ENCODE measurements at regions not wholly inside any gene's neighbourhood (a gene's known extent, or its start where the extent isn't known, plus 50 kb on each side); places are given as distances from the start of the nearest gene placed in this dataset.

DNA sequence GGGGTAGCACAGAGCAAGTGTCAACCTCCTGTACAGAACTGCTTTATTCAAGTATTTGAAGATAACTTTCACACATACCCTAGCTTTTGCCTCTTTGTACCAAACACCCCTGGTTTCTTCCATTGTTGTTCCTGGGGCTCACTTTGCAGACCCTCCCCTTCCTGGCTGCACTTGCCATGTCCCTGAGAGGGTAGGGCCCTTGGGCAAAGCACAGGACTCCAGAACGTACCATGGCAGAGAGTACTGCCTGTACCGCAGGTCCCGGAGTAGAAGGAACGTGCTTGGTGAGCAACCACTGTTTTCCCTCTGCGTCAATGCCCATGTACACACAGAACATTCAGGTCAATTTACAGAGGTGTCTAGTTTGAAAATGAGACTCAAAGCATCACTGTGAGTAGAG is 290.4 kb downstream of the EN1 start:
- ATAC-seq (ENCODE audit: low read depth in 2 of 2): no peak
- no peaks in the 10 kb centered on the region for H3K9me3 ChIP-seq (ENCODE audit: control insufficient read depth in 2 of 2, low read length in 2 of 2)
- peaks cover 0 to 4% (median 0%) of the 10 kb centered on the region in 7 donors for H3K9me3 Mint-ChIP-seq

DNA sequence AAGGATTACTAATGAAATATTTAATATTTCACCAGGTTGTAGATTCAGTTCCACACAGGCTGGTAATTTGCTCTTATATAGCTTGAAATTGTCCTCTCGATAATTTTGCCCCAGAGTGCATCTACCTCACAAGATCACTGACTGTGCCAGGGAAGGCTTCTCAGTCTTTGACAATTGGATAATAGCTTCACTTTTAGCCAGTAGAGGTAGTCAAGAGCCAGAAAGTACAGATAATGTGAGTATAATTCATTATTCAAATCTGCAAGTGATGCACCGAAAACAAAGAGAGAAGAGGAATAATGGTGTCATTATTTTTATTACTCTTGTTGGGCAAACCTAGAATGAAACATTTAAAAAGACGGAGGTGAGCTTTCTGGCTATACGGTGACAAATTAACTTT is 292.8 kb downstream of the EN1 start:
- H3K36me3 ChIP-seq (ENCODE audit: control insufficient read depth, insufficient read depth, low read length): no peaks in the 10 kb centered on the region
- Mint-ChIP-seq H3K27ac (no peak overlapping the region), H3K4me1 (no peaks in the 10 kb centered on the region), H3K4me3 (no peak overlapping the region), H3K27me3 (peaks cover 2% of the 10 kb centered on the region), H3K9me3 (peaks cover 0 to 4% (median 0%) of the 10 kb centered on the region in 7 donors), H3K36me3 (no peaks in the 10 kb centered on the region)
- H3K9me3 ChIP-seq (ENCODE audit: control insufficient read depth in 2 of 2, low read length in 2 of 2): no peaks in the 10 kb centered on the region
- no peak overlapping the region for H3K27ac ChIP-seq (ENCODE audit: insufficient read depth, low read length, poor library complexity, severe bottlenecking)
- ATAC-seq (ENCODE audit: low read depth in 2 of 2) (no peak), DNase-seq (no peak)
- no peaks in the 10 kb centered on the region for H3K27me3 ChIP-seq (ENCODE audit: control insufficient read depth, insufficient read depth, low read length)
- H3K4me3 ChIP-seq (ENCODE audit: low read depth, low read length): no peak overlapping the region
- H3K4me1 ChIP-seq (ENCODE audit: control insufficient read depth, insufficient read depth, low read length, poor library complexity, severe bottlenecking): no peaks in the 10 kb centered on the region

More for the DNA sequence above, 290.4 kb downstream of the EN1 start:
- H3K36me3 ChIP-seq (ENCODE audit: control insufficient read depth, insufficient read depth, low read length): no peaks in the 10 kb centered on the region
- Mint-ChIP-seq H3K36me3 (no peaks in the 10 kb centered on the region), H3K27ac (no peak overlapping the region), H3K27me3 (peaks cover 4% of the 10 kb centered on the region), H3K4me3 (no peak overlapping the region), H3K4me1 (no peaks in the 10 kb centered on the region)
- H3K27me3 ChIP-seq (ENCODE audit: control insufficient read depth, insufficient read depth, low read length): no peaks in the 10 kb centered on the region
- H3K27ac ChIP-seq (ENCODE audit: insufficient read depth, low read length, poor library complexity, severe bottlenecking): no peak overlapping the region
- no peak for DNase-seq
- no peak overlapping the region for H3K4me3 ChIP-seq (ENCODE audit: low read depth, low read length)
- H3K4me1 ChIP-seq (ENCODE audit: control insufficient read depth, insufficient read depth, low read length, poor library complexity, severe bottlenecking): no peaks in the 10 kb centered on the region

DNA sequence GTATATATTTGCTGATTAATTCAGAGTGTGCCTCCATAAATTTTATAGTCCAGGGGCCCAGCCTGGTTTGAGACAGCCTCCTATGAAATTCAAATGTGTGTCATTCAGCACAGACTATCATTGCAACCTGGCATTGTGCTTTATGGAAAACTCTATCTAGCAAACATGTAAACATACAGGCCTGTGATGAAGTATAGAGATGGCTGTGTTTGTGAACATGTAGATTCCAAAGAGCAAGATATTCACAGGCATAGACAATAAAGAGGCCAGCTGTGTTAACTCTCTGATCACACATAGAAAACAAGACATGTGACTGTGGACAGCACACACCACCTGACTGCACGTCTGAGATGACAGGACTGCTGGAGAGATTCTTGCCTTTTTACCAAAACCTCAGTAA is 297.9 kb downstream of the EN1 start:
- Histone ChIP-seq H3K27ac (ENCODE audit: insufficient read depth, low read length, poor library complexity, severe bottlenecking) (no peak overlapping the region), H3K27me3 (ENCODE audit: control insufficient read depth, insufficient read depth, low read length) (no peaks in the 10 kb centered on the region), H3K9me3 (ENCODE audit: control insufficient read depth in 2 of 2, low read length in 2 of 2) (no peaks in the 10 kb centered on the region), H3K4me1 (ENCODE audit: control insufficient read depth, insufficient read depth, low read length, poor library complexity, severe bottlenecking) (no peaks in the 10 kb centered on the region), H3K36me3 (ENCODE audit: control insufficient read depth, insufficient read depth, low read length) (no peaks in the 10 kb centered on the region), H3K4me3 (ENCODE audit: low read depth, low read length) (no peak overlapping the region)
- DNase-seq (no peak), ATAC-seq (ENCODE audit: low read depth in 2 of 2) (no peak)
- Mint-ChIP-seq H3K27me3 (no peaks in the 10 kb centered on the region), H3K4me1 (no peaks in the 10 kb centered on the region), H3K36me3 (no peaks in the 10 kb centered on the region), H3K4me3 (no peak overlapping the region), H3K9me3 (peaks cover 0 to 3% (median 0%) of the 10 kb centered on the region in 7 donors), H3K27ac (peak overlapping the region in 1 of 3 donors; percentile 16)

DNA sequence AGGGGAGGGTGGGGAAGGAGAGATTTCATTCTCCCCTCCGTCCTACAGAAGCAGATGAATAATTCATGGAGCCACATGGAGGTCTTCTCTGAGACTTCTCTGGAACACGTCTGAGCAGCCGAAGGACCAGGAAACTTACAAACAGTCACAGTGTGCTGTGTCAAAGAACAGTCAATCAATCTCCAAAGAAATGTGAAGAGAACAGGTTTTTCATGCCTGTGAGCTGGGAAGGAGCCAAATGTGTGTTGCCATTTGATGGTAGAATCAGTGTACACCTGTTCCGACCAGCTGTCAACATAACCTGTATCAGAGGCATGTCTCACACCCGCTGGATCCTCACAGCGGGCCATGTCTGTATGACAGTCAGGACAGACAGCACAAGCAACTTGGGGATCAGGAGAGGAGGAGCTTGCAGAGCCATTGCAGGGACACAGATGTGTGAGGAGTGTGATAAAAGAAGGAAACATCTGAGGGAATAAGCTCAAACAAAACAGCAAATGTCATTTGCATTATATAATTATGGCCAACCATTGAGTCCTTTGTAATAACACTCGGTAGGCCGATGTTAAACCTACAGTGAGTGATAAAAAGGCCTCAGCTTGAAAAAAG is 298.5 kb downstream of the EN1 start:
- Mint-ChIP-seq H3K9me3 (peaks cover 0 to 3% (median 0%) of the 10 kb centered on the region in 7 donors), H3K36me3 (no peaks in the 10 kb centered on the region), H3K4me1 (no peaks in the 10 kb centered on the region), H3K4me3 (no peak overlapping the region), H3K27me3 (no peaks in the 10 kb centered on the region), H3K27ac (peak overlapping the region in 1 of 3 donors; percentile 66)
- Histone ChIP-seq H3K27me3 (ENCODE audit: control insufficient read depth, insufficient read depth, low read length) (no peaks in the 10 kb centered on the region), H3K4me3 (ENCODE audit: low read depth, low read length) (no peak overlapping the region), H3K36me3 (ENCODE audit: control insufficient read depth, insufficient read depth, low read length) (no peaks in the 10 kb centered on the region), H3K9me3 (ENCODE audit: control insufficient read depth in 2 of 2, low read length in 2 of 2) (no peaks in the 10 kb centered on the region), H3K4me1 (ENCODE audit: control insufficient read depth, insufficient read depth, low read length, poor library complexity, severe bottlenecking) (no peaks in the 10 kb centered on the region), H3K27ac (ENCODE audit: insufficient read depth, low read length, poor library complexity, severe bottlenecking) (no peak overlapping the region)
- no peak for DNase-seq
- no peak for ATAC-seq (ENCODE audit: low read depth in 2 of 2)

DNA sequence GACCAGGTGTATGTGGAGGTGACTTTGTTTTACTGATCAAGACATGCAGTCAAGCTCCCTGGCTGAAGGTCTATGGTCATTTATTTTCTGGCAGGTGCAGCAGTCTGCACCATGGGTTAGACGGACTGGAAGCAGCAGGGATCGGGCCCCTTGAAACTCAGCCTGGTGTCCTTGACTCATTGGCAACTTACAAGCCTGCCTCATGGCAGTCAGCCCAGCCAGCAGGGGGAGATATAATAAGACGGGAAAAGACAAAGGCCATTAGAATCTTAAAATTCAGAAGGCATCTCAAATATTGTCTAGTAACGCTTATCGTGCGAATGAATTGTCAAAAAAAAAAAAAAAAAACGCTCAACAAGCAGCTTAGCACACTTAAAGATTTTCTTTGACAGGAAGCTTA is 308.2 kb downstream of the EN1 start:
- H3K27ac Mint-ChIP-seq: no peak overlapping the region
- H3K4me1 Mint-ChIP-seq: peaks cover 0 to 5% (median 0%) of the 10 kb centered on the region in 4 donors
- no peak overlapping the region for H3K4me3 ChIP-seq (ENCODE audit: low read depth, low read length)
- H3K27ac ChIP-seq (ENCODE audit: insufficient read depth, low read length, poor library complexity, severe bottlenecking): no peak overlapping the region
- no peaks in the 10 kb centered on the region for H3K4me1 ChIP-seq (ENCODE audit: control insufficient read depth, insufficient read depth, low read length, poor library complexity, severe bottlenecking)
- peak in 1 of 3 donors; percentile 13 for DNase-seq
- peaks cover 10% of the 10 kb centered on the region for H3K27me3 Mint-ChIP-seq
- H3K36me3 ChIP-seq (ENCODE audit: control insufficient read depth, insufficient read depth, low read length): no peaks in the 10 kb centered on the region
- ATAC-seq (ENCODE audit: low read depth in 2 of 2): no peak
- H3K27me3 ChIP-seq (ENCODE audit: control insufficient read depth, insufficient read depth, low read length): no peaks in the 10 kb centered on the region
- peaks cover 0 to 3% (median 0%) of the 10 kb centered on the region in 7 donors for H3K9me3 Mint-ChIP-seq
- no peaks in the 10 kb centered on the region for H3K36me3 Mint-ChIP-seq
- H3K9me3 ChIP-seq (ENCODE audit: control insufficient read depth in 2 of 2, low read length in 2 of 2): no peaks in the 10 kb centered on the region
- H3K4me3 Mint-ChIP-seq: no peak overlapping the region

DNA sequence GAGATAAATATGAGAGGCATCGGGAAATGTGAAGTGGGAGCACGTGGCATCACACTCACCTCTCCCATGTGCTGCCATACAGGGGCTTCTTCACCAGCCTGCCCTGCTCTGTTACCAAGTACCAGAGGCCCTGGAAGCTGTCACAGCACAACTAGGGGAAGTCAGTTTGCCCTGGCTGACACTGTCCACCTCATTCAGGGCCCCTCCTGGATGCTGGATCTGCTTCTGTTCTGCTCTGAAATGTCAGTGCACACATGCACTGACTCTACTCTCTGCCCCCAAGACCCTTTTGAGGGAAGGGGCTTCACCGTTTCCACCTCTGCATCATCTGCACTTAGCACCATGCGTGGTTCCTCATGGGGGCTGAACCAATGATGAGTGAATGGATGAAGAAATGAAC is 311.1 kb downstream of the EN1 start:
- H3K36me3 ChIP-seq (ENCODE audit: control insufficient read depth, insufficient read depth, low read length): no peaks in the 10 kb centered on the region
- no peak overlapping the region for H3K27ac ChIP-seq (ENCODE audit: insufficient read depth, low read length, poor library complexity, severe bottlenecking)
- Mint-ChIP-seq H3K9me3 (peaks cover 0 to 2% (median 0%) of the 10 kb centered on the region in 7 donors), H3K27me3 (peaks cover 5% of the 10 kb centered on the region), H3K4me1 (peaks cover 0 to 5% (median 0%) of the 10 kb centered on the region in 4 donors), H3K4me3 (no peak overlapping the region), H3K36me3 (no peaks in the 10 kb centered on the region), H3K27ac (no peak overlapping the region)
- no peaks in the 10 kb centered on the region for H3K27me3 ChIP-seq (ENCODE audit: control insufficient read depth, insufficient read depth, low read length)
- H3K9me3 ChIP-seq (ENCODE audit: control insufficient read depth in 2 of 2, low read length in 2 of 2): no peaks in the 10 kb centered on the region
- H3K4me1 ChIP-seq (ENCODE audit: control insufficient read depth, insufficient read depth, low read length, poor library complexity, severe bottlenecking): no peaks in the 10 kb centered on the region
- H3K4me3 ChIP-seq (ENCODE audit: low read depth, low read length): no peak overlapping the region
- ATAC-seq (ENCODE audit: low read depth in 2 of 2) (no peak), DNase-seq (no peak)

DNA sequence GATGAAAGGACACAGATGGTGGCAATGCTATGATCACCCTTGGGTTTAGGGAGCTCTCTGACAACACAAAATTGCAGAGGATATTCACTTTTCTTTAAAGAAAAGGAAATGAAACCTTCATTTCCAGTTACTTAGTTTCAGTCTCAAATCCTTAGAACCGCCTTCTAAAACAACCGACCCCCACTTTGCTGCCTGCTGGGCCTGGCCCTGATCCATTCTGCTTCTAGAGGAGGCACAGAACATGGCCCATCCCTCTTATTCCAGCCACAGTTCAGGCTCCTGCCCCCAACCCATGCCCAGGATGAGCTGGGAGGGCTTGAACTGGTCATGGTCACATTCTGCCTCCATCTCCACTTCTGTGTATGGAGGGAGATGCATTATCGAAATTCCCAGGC is 311.6 kb downstream of the EN1 start:
- Mint-ChIP-seq H3K27me3 (peaks cover 5% of the 10 kb centered on the region), H3K4me3 (no peak overlapping the region), H3K9me3 (peaks cover 0 to 2% (median 0%) of the 10 kb centered on the region in 7 donors), H3K36me3 (no peaks in the 10 kb centered on the region), H3K27ac (no peak overlapping the region), H3K4me1 (peaks cover 0 to 5% (median 0%) of the 10 kb centered on the region in 4 donors)
- no peaks in the 10 kb centered on the region for H3K4me1 ChIP-seq (ENCODE audit: control insufficient read depth, insufficient read depth, low read length, poor library complexity, severe bottlenecking)
- no peaks in the 10 kb centered on the region for H3K9me3 ChIP-seq (ENCODE audit: control insufficient read depth in 2 of 2, low read length in 2 of 2)
- H3K27me3 ChIP-seq (ENCODE audit: control insufficient read depth, insufficient read depth, low read length): no peaks in the 10 kb centered on the region
- H3K27ac ChIP-seq (ENCODE audit: insufficient read depth, low read length, poor library complexity, severe bottlenecking): no peak overlapping the region
- ATAC-seq (ENCODE audit: low read depth in 2 of 2) (no peak), DNase-seq (no peak)
- H3K4me3 ChIP-seq (ENCODE audit: low read depth, low read length): no peak overlapping the region
- H3K36me3 ChIP-seq (ENCODE audit: control insufficient read depth, insufficient read depth, low read length): no peaks in the 10 kb centered on the region

DNA sequence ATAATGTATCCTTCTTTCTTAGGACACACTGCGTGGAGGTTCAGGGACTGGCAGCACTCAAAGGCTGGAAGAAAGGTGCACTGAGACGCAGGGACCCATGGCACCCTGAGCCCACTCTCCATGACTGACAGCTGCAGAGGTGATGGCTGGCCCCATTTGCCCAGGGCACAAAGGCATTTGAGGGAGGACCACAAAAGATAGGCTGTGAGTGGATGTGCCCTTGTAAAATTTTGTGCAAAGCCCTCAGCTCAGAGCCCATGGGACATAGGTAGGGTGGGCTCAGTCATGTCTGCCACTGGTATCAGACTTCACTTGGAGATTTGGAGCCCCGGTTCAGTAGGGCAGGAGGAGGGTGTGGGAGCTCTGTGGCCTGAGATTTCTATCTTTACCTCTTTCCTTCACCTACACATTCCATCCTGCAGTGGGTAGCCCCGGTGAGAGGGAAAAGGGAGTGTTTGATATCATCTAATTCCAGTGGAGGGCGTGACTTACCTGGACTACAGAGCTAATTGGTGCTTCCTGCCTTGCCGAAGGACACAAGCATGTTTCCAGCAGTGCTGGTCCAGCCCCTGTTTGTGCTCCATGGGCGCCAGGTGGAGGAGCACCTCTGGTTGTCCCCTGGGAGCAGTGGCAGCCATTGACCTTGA is 312.2 kb downstream of the EN1 start:
- Histone ChIP-seq H3K4me1 (ENCODE audit: control insufficient read depth, insufficient read depth, low read length, poor library complexity, severe bottlenecking) (no peaks in the 10 kb centered on the region), H3K27me3 (ENCODE audit: control insufficient read depth, insufficient read depth, low read length) (no peaks in the 10 kb centered on the region), H3K36me3 (ENCODE audit: control insufficient read depth, insufficient read depth, low read length) (no peaks in the 10 kb centered on the region), H3K9me3 (ENCODE audit: control insufficient read depth in 2 of 2, low read length in 2 of 2) (no peaks in the 10 kb centered on the region), H3K27ac (ENCODE audit: insufficient read depth, low read length, poor library complexity, severe bottlenecking) (no peak overlapping the region), H3K4me3 (ENCODE audit: low read depth, low read length) (no peak overlapping the region)
- H3K4me1 Mint-ChIP-seq: peaks cover 0 to 5% (median 0%) of the 10 kb centered on the region in 4 donors
- H3K36me3 Mint-ChIP-seq: no peaks in the 10 kb centered on the region
- no peak overlapping the region for H3K4me3 Mint-ChIP-seq
- no peak for ATAC-seq (ENCODE audit: low read depth in 2 of 2)
- H3K27ac Mint-ChIP-seq: no peak overlapping the region
- DNase-seq: no peak
- peaks cover 0 to 2% (median 0%) of the 10 kb centered on the region in 7 donors for H3K9me3 Mint-ChIP-seq
- H3K27me3 Mint-ChIP-seq: peaks cover 5% of the 10 kb centered on the region
